ENCODE measurements at regions not wholly inside any gene's neighbourhood (a gene's known extent, or its start where the extent isn't known, plus 50 kb on each side); places are given as distances from the start of the nearest gene placed in this dataset.

DNA sequence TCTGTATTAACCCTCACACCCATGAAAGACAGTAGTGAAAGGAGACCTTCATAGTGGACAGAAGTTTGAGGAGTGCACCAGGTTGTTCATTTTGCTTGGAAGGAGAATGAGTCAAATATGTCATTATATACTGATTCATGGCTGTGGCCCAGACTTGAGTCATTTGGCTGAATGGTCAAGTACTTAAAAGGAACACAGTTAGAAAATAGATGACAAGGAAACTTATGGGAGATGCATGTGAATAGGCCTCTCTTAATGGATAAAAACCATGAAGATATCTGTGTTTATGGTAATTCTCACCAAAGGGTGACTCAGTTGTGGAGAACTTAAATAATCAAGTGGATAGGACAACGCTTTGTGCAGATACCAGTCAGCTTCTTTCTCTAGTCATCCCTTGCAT, 524.7 kb upstream of the CNTNAP5 start:
- TF ChIP-seq, protein P1, sequence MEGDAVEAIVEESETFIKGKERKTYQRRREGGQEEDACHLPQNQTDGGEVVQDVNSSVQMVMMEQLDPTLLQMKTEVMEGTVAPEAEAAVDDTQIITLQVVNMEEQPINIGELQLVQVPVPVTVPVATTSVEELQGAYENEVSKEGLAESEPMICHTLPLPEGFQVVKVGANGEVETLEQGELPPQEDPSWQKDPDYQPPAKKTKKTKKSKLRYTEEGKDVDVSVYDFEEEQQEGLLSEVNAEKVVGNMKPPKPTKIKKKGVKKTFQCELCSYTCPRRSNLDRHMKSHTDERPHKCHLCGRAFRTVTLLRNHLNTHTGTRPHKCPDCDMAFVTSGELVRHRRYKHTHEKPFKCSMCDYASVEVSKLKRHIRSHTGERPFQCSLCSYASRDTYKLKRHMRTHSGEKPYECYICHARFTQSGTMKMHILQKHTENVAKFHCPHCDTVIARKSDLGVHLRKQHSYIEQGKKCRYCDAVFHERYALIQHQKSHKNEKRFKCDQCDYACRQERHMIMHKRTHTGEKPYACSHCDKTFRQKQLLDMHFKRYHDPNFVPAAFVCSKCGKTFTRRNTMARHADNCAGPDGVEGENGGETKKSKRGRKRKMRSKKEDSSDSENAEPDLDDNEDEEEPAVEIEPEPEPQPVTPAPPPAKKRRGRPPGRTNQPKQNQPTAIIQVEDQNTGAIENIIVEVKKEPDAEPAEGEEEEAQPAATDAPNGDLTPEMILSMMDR (IDR thresholded peaks at IDR 0.05; ENCODE audit: insufficient read depth, low read depth, low read length), result no peak
- no peak for TF ChIP-seq EZH2 (IDR thresholded peaks at IDR 0.05; ENCODE audit: insufficient read depth, low read length)
